CD4-positive, alpha-beta T cell (primary cell): ENCODE measurements at regions not wholly inside any gene's neighbourhood (a gene's known extent, or its start where the extent isn't known, plus 50 kb on each side); places are given as distances from the start of the nearest gene placed in this dataset.

ENCODE experiments used
- ATAC-seq: fragments of 200-7000 bp; cut with Tn5 transposase; one replicate; pipeline ENCODE4 v1.10.0; 2022; ENCODE audit warnings: mild to moderate bottlenecking; ENCODE audit not compliant: poor library complexity
- CTCF ChIA-PET: fragments of 350-600 bp; sonication (Branson Sonifier 250); formaldehyde crosslinking; loops from one replicate; lab custom pipeline; 2021; ENCODE audit warnings: antibody characterized with exemption, inconsistent platforms; lab: Charles Lee
- POLR2A ChIA-PET: fragments of 350-600 bp; sonication (Branson Sonifier 250); formaldehyde crosslinking; loops from one replicate; lab custom pipeline; 2021; ENCODE audit warnings: antibody characterized with exemption, inconsistent platforms; lab: Charles Lee
- DNase-seq, 14 experiments: peaks; one replicate each; pipeline ENCODE4 v3.0.0-alpha.2; 2013 to 2020; ENCODE audit warnings: mixed read lengths in 2 of 14
- H3K27ac ChIP-seq, 2 donors: one replicate each; pipeline versions ENCODE4 v1.5.1 to v1.7.0; 2013; ENCODE audit warnings: low read length in 2 of 2, low read depth in 1 of 2, mild to moderate bottlenecking in 1 of 2
- H3K27me3 ChIP-seq, 2 experiments: 1 replicate in 1 of 2; 2 replicates in 1 of 2; pipeline versions ENCODE4 v1.6.1 to v1.7.0; 2013; ENCODE audit warnings: low read length in 2 of 2, control low read depth in 1 of 2, mild to moderate bottlenecking in 1 of 2, moderate library complexity in 1 of 2; ENCODE audit not compliant: insufficient read depth in 2 of 2, control insufficient read depth in 1 of 2
- H3K36me3 ChIP-seq: one replicate; pipeline ENCODE4 v1.6.1; 2013; ENCODE audit warnings: low read length, control low read depth; ENCODE audit not compliant: insufficient read depth
- H3K4me1 ChIP-seq: one replicate; pipeline ENCODE4 v1.6.1; 2013; ENCODE audit warnings: low read length, control low read depth; ENCODE audit not compliant: insufficient read depth
- H3K4me3 ChIP-seq: one replicate; pipeline ENCODE4 v1.5.1; 2013; ENCODE audit warnings: mild to moderate bottlenecking, low read length, moderate library complexity
- H3K9me3 ChIP-seq, 2 experiments: 1 replicate in 1 of 2; 2 replicates in 1 of 2; pipeline versions ENCODE4 v1.6.1 to v1.7.0; 2013; ENCODE audit warnings: low read length in 2 of 2, mild to moderate bottlenecking in 2 of 2, control low read depth in 1 of 2, moderate library complexity in 1 of 2; ENCODE audit not compliant: control insufficient read depth in 1 of 2, insufficient read depth in 1 of 2
- H3K27ac Mint-ChIP-seq: one replicate; pipeline ENCODE4 v1.8.0; 2020; ENCODE audit warnings: mixed read lengths
- H3K27me3 Mint-ChIP-seq: one replicate; pipeline ENCODE4 v1.8.0; 2021; ENCODE audit warnings: mixed read lengths
- H3K36me3 Mint-ChIP-seq: one replicate; pipeline ENCODE4 v1.8.0; 2021; ENCODE audit warnings: low read depth, mixed read lengths
- H3K4me1 Mint-ChIP-seq: one replicate; pipeline ENCODE4 v1.8.0; 2021; ENCODE audit warnings: low read depth, mixed read lengths
- H3K4me3 Mint-ChIP-seq: one replicate; pipeline ENCODE4 v1.8.0; 2020; ENCODE audit warnings: mild to moderate bottlenecking, mixed read lengths
- H3K9me3 Mint-ChIP-seq: one replicate; pipeline ENCODE4 v1.8.0; 2020; ENCODE audit warnings: mixed read lengths
- intact Hi-C, 2 experiments: fragments of 100-400 bp; cut with DNase I in 1 of 2; cut with micrococcal nuclease in 1 of 2; formaldehyde crosslinking; loops; one replicate each; pipeline versions ENCODE4 v1.15.1 to v1.9.0; 2023 to 2025; cut with DNase I, micrococcal nuclease
- TF ChIP-seq, protein P1 (sequence below): fragments of 200-600 bp; IDR thresholded peaks from one replicate; pipeline ENCODE4 v1.8.0; 2022; ENCODE audit warnings: antibody characterized with exemption, mild to moderate bottlenecking

DNA sequence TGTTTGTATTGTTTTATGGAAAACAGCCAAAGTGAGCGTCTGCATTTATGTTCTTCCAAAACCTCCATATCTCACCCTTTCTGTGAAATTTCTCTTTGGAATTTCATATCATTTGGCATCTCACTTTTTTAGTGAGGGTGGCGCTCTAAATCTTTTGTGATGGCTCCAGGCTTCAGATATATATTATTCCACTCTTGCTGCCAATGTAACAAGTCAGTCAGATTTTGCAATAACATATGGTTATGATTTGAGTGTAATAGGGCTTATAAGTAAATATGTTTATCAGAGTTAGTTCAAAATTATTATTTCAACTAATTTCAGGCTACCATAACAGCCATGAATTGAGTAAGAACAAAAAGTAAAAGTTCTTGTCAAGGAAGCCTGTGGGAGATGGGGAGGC is 314.7 kb downstream of the PDGFC start:
- H3K36me3 Mint-ChIP-seq, result no peaks in the 10 kb centered on the region
- no peaks in the 10 kb centered on the region for H3K36me3 ChIP-seq
- H3K27me3 ChIP-seq, result no peaks in the 10 kb centered on the region
- intact Hi-C loops, result no loop called here
- no peaks in the 10 kb centered on the region for H3K4me1 Mint-ChIP-seq
- H3K27ac Mint-ChIP-seq, result no peak overlapping the region
- H3K27ac ChIP-seq, result no peak overlapping the region
- no peak overlapping the region for H3K4me3 ChIP-seq
- ATAC-seq (no peak), DNase-seq (no peak)
- peaks cover 5% of the 10 kb centered on the region for H3K9me3 Mint-ChIP-seq
- no peaks in the 10 kb centered on the region for H3K27me3 Mint-ChIP-seq
- TF ChIP-seq, protein P1, sequence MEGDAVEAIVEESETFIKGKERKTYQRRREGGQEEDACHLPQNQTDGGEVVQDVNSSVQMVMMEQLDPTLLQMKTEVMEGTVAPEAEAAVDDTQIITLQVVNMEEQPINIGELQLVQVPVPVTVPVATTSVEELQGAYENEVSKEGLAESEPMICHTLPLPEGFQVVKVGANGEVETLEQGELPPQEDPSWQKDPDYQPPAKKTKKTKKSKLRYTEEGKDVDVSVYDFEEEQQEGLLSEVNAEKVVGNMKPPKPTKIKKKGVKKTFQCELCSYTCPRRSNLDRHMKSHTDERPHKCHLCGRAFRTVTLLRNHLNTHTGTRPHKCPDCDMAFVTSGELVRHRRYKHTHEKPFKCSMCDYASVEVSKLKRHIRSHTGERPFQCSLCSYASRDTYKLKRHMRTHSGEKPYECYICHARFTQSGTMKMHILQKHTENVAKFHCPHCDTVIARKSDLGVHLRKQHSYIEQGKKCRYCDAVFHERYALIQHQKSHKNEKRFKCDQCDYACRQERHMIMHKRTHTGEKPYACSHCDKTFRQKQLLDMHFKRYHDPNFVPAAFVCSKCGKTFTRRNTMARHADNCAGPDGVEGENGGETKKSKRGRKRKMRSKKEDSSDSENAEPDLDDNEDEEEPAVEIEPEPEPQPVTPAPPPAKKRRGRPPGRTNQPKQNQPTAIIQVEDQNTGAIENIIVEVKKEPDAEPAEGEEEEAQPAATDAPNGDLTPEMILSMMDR, result no peak
- no peaks in the 10 kb centered on the region for H3K4me1 ChIP-seq
- ChIA-PET CTCF (no interaction called here), POLR2A (no interaction called here)
- no peak overlapping the region for H3K4me3 Mint-ChIP-seq
- H3K9me3 ChIP-seq, result peaks cover 0 to 8% of the 10 kb centered on the region in 2 experiments

DNA sequence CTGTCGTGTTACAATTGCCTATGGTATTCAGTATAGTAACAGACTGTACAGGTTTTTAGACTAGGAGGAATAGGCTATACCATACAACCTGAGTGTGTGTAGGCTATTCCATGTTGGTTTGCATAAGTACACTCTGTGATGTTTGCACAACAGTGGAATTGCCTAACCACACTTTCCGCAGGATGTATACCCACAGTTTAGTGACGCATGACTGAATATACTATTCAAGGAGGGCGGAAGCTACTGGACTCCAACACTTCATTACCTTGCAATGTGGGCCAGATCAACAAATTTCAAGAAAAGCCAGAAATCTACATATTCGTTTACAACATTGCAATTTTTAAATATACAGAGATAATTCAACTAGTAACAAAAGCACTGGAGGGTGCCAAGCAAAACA is 317.2 kb downstream of the PDGFC start:
- H3K36me3 ChIP-seq, result no peaks in the 10 kb centered on the region
- H3K9me3 ChIP-seq, result peaks cover 0 to 8% of the 10 kb centered on the region in 2 experiments
- DNase-seq (no peak), ATAC-seq (no peak)
- H3K9me3 Mint-ChIP-seq, result peaks cover 8% of the 10 kb centered on the region
- H3K27ac Mint-ChIP-seq, result no peak overlapping the region
- no peaks in the 10 kb centered on the region for H3K36me3 Mint-ChIP-seq
- H3K27me3 ChIP-seq, result no peaks in the 10 kb centered on the region
- no peaks in the 10 kb centered on the region for H3K4me1 Mint-ChIP-seq
- no peaks in the 10 kb centered on the region for H3K4me1 ChIP-seq
- intact Hi-C loops, result no loop called here
- ChIA-PET CTCF (no interaction called here), POLR2A (no interaction called here)
- H3K4me3 Mint-ChIP-seq, result no peak overlapping the region
- H3K4me3 ChIP-seq, result no peak overlapping the region
- H3K27me3 Mint-ChIP-seq, result no peaks in the 10 kb centered on the region
- TF ChIP-seq, protein P1, result no peak
- no peak overlapping the region for H3K27ac ChIP-seq

DNA sequence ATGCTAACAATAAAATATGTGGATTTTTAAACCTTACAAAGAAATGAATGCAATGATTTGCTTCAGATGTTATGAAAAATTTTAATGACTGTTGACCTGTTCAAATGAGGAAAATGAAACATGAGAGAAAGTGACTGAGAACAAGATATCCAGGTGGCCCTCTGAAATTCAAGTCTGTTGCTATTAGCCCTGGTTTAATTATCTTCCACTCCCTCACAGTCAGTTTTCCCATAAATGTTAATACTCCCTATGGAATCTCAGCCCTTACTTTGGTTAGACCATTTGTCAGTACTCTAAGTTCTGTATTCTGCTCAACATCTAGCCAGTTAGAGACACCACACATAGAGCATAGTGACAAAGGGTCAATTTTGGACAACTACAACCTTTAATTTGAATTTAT is 327.8 kb downstream of the PDGFC start:
- Histone ChIP-seq H3K9me3 (peaks cover 0 to 5% of the 10 kb centered on the region in 2 experiments), H3K4me1 (no peaks in the 10 kb centered on the region), H3K4me3 (no peak overlapping the region), H3K27ac (no peak overlapping the region), H3K36me3 (no peaks in the 10 kb centered on the region), H3K27me3 (no peaks in the 10 kb centered on the region)
- H3K27ac Mint-ChIP-seq, result no peak overlapping the region
- DNase-seq (no peak), ATAC-seq (no peak)
- intact Hi-C loops, result no loop called here
- POLR2A ChIA-PET, result no interaction called here
- CTCF ChIA-PET, result no interaction called here
- no peak overlapping the region for H3K4me3 Mint-ChIP-seq
- H3K27me3 Mint-ChIP-seq, result no peaks in the 10 kb centered on the region
- TF ChIP-seq, protein P1, result no peak
- no peaks in the 10 kb centered on the region for H3K36me3 Mint-ChIP-seq
- no peaks in the 10 kb centered on the region for H3K4me1 Mint-ChIP-seq
- no peaks in the 10 kb centered on the region for H3K9me3 Mint-ChIP-seq
